Dendritic cell treated with granulocyte-macrophage colony-stimulating factor and Interleukin-4, amounts not matched to agents 40 ng/mL and 50 ng/mL, for 4 days (primary cell): ENCODE measurements at regions not wholly inside any gene's neighbourhood (a gene's known extent, or its start where the extent isn't known, plus 50 kb on each side); places are given as distances from the start of the nearest gene placed in this dataset.
"Not testable (repeated sequence)": the region's sequence is repeated elsewhere in the genome, so short reads cannot be mapped to it uniquely, and the experiment has no call there.

Source experiments
- H3K27ac Mint-ChIP-seq: one replicate; pipeline ENCODE4 v1.8.0; 2022; ENCODE audit warnings: mild to moderate bottlenecking, mixed read lengths
- H3K27me3 Mint-ChIP-seq: one replicate; pipeline ENCODE4 v1.8.0; 2022; ENCODE audit warnings: mild to moderate bottlenecking, mixed read lengths
- H3K36me3 Mint-ChIP-seq: one replicate; pipeline ENCODE4 v1.8.0; 2022; ENCODE audit warnings: low read depth, mixed read lengths
- H3K4me1 Mint-ChIP-seq: one replicate; pipeline ENCODE4 v1.8.0; 2022; ENCODE audit warnings: low read depth, mixed read lengths
- H3K4me3 Mint-ChIP-seq: one replicate; pipeline ENCODE4 v1.8.0; 2022; ENCODE audit warnings: mild to moderate bottlenecking, moderate library complexity, mixed read lengths
- H3K9me3 Mint-ChIP-seq: one replicate; pipeline ENCODE4 v1.8.0; 2022; ENCODE audit warnings: mixed read lengths
- intact Hi-C: fragments of 100-400 bp; cut with micrococcal nuclease; formaldehyde crosslinking; loops from one replicate; pipeline ENCODE4 v1.15.0; 2022

DNA sequence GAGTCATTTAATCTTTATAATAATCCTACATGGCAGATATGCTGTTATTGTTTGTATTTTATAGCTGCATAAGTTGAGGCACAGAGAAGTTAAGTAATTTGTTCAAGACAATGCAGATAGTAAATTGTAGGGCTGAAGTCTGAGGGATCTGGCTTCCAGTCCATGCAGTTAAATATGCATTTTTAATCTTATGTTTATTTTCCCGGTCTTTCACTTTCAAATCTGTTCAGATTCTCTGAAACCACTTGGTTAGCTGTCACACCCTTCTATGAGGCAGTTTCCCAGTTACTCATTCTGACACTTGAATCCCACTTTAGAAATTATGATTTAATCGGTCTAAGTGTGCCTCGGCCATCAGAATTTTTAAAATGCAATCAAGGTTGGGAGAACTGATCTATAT lies 315.0 kb downstream of the NSUN3 start:
- H3K9me3 Mint-ChIP-seq, H3K4me1 Mint-ChIP-seq, H3K36me3 Mint-ChIP-seq, H3K27ac Mint-ChIP-seq, H3K4me3 Mint-ChIP-seq, intact Hi-C loops, H3K27me3 Mint-ChIP-seq: not testable (repeated sequence)

DNA sequence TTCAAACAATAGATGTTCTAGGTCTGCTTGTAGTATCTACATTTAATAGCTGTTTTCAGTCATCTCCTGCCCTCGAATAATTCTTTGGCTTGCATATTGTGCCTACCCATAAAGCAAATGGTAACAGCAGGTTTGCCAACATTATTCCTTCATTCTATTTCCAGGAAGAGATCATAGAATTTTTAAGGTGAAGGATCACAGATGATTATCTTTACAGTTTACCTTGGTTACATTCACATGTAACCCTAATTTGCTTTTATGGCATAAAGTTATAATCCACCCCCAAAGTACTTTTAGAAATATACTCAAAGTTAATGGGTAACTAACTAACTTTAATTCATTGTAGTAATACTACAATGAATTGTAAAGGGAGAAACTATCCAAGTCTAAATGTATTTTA lies 315.5 kb downstream of the NSUN3 start:
- H3K27ac Mint-ChIP-seq: no peak overlapping the region
- H3K36me3 Mint-ChIP-seq: no peaks in the 10 kb centered on the region
- peaks cover 2% of the 10 kb centered on the region for H3K27me3 Mint-ChIP-seq
- no peaks in the 10 kb centered on the region for H3K4me1 Mint-ChIP-seq
- peaks cover 13% of the 10 kb centered on the region for H3K9me3 Mint-ChIP-seq
- H3K4me3 Mint-ChIP-seq: no peak overlapping the region
- intact Hi-C loops: no loop called here

DNA sequence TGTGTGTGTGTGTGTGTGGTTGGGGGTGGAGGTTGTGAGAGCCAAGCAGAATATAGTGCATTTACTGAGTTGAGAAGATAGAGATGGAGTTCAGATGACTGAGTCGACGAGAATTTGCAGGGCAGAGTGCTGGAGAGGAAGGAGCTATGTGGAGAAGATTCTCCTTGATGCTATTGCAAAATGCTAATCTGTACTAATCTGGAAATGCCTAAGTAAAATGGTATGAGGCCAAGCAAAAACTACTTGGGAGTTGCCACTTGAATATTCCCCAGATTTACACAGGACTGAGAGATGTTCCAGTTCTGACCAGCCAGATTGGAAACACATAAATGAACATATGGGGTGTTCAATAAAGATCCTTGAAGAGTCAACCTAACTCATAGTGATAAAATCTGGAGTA lies 316.4 kb downstream of the NSUN3 start:
- H3K27me3 Mint-ChIP-seq: peaks cover 2% of the 10 kb centered on the region

GRCh38 chr3:94394885-94395284 lies 332.0 kb downstream of the NSUN3 start:
- Mint-ChIP-seq H3K27me3 (no peaks in the 10 kb centered on the region), H3K9me3 (no peaks in the 10 kb centered on the region), H3K4me1 (no peaks in the 10 kb centered on the region)

More for the DNA sequence above, 316.4 kb downstream of the NSUN3 start:
- peaks cover 19% of the 10 kb centered on the region for H3K9me3 Mint-ChIP-seq
- H3K36me3 Mint-ChIP-seq: no peaks in the 10 kb centered on the region
- H3K27ac Mint-ChIP-seq: no peak overlapping the region
- no peaks in the 10 kb centered on the region for H3K4me1 Mint-ChIP-seq
- intact Hi-C loops: no loop called here
- no peak overlapping the region for H3K4me3 Mint-ChIP-seq

GRCh38 chr3:94395851-94396250 lies 333.0 kb downstream of the NSUN3 start:
- Mint-ChIP-seq H3K9me3 (no peaks in the 10 kb centered on the region), H3K4me1 (no peaks in the 10 kb centered on the region), H3K4me3 (no peak overlapping the region), H3K27me3 (no peaks in the 10 kb centered on the region), H3K27ac (no peak overlapping the region), H3K36me3 (no peaks in the 10 kb centered on the region)
- intact Hi-C loops: no loop called here

More at GRCh38 chr3:94394885-94395284, 332.0 kb downstream of the NSUN3 start:
- Mint-ChIP-seq H3K27ac (no peak overlapping the region), H3K4me3 (no peak overlapping the region), H3K36me3 (no peaks in the 10 kb centered on the region)
- intact Hi-C loops: no loop called here

- Mint-ChIP-seq H3K27me3 (no peaks in the 10 kb centered on the region), H3K4me1 (no peaks in the 10 kb centered on the region), H3K9me3 (no peaks in the 10 kb centered on the region), H3K4me3 (no peak overlapping the region), H3K36me3 (no peaks in the 10 kb centered on the region), H3K27ac (no peak overlapping the region)
- intact Hi-C loops: no loop called here
Observed at GRCh38 chr3:94398036-94398435, 335.2 kb downstream of the NSUN3 start.

DNA sequence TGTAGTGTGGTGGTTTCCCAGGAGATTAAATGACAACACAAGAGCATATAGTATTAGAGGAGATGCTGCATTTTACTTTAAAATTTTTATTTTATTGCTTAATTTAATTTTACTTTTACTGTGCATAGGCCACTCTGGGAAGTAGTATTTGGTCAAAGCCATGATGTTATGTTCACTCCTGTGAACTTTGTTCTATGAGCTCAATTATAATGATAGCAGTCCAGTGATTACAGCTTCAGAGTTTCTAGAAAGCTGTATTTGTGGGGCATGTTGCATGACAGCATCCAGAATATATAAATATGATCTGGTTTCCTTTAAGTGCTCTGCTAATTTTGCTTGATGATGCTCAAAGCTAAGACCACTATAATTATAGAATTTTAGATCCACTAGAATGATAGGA lies 338.6 kb downstream of the NSUN3 start:
- Mint-ChIP-seq H3K4me1 (no peaks in the 10 kb centered on the region), H3K4me3 (no peak overlapping the region), H3K9me3 (peaks cover 6% of the 10 kb centered on the region), H3K27ac (no peak overlapping the region), H3K27me3 (no peaks in the 10 kb centered on the region), H3K36me3 (no peaks in the 10 kb centered on the region)
- intact Hi-C loops: no loop called here

DNA sequence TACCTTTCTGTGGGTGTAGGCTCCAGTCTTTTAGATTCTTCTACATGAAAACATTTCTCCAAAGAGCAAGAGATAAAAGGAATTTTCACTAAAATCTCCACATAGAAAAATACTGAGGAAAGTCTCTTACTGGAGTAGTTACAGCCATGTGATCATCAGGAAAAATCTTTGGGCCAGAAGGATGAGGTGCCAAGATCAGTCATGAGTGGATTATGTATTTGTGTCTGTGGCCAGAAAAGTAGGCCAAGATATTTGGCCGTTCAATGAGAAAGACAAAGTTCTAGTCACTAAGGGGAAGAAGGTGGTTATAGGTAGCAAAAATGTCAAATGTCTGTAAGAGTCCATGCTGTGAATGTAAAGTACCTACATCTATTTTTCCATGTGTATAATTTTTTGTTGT lies 339.3 kb downstream of the NSUN3 start:
- Mint-ChIP-seq H3K27ac (no peak overlapping the region), H3K9me3 (peaks cover 9% of the 10 kb centered on the region), H3K4me3 (no peak overlapping the region), H3K27me3 (no peaks in the 10 kb centered on the region), H3K4me1 (no peaks in the 10 kb centered on the region), H3K36me3 (no peaks in the 10 kb centered on the region)
- intact Hi-C loops: no loop called here

DNA sequence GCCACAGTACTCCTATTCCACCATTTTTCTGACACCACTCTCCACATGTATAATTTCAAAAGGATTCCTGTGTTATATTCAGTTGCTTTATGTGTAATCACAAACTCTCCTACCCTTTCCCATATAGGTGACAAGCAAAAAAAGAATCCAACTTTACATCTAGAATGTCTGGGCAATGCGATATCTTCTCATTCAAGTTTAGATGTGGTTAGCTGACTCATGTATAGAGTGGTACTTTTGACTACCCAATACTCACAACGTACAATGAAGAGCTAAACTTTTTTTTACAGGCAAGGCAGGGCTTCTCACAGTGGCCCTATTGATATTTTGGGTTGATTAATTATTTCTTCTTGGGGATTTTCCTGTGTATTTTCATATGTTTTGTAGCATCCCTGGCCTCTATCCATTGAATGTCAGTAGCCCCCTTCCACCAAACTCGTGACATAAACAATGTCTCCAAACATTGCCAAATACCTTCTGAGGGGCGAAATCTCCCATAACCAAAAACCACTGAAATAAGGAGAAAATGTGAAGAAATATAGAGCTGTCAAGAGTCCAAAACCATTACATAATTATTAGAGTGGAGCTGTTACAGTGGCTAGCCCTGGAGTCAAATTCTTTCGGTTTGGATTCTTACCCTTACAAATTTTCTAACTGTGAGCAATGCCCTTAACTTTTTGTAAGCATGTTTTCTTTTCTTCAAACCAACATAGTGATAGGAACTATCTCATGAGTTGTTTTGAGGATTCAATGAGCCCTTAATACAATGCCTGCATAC lies 342.6 kb downstream of the NSUN3 start:
- Mint-ChIP-seq H3K36me3 (no peaks in the 10 kb centered on the region), H3K4me1 (no peaks in the 10 kb centered on the region), H3K9me3 (peaks cover 9% of the 10 kb centered on the region), H3K27me3 (no peaks in the 10 kb centered on the region), H3K4me3 (no peak overlapping the region), H3K27ac (no peak overlapping the region)
- intact Hi-C loops: no loop called here

DNA sequence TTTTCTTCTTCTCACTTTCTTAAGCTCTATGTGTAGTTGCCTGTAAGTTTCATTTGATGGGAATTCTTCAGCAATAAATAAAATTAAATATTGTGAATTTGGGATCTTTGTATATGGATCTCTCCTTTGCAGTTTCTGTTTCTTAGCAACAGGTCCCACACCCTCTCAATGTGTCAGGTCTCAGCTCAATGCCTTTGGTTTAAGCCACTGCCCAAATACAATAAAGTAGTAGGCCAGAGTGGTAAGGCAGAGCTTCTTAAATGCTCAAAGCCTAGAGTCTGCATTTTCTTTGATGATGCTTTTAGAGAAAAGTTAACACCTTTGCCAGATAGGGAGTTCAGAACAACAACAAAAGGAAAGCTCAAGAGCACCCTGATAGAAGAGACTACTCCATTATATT lies 343.7 kb downstream of the NSUN3 start:
- no peaks in the 10 kb centered on the region for H3K4me1 Mint-ChIP-seq
- H3K4me3 Mint-ChIP-seq: no peak overlapping the region
- H3K9me3 Mint-ChIP-seq: peaks cover 9% of the 10 kb centered on the region
- no peaks in the 10 kb centered on the region for H3K36me3 Mint-ChIP-seq
- no peak overlapping the region for H3K27ac Mint-ChIP-seq
- intact Hi-C loops: no loop called here
- H3K27me3 Mint-ChIP-seq: no peaks in the 10 kb centered on the region

DNA sequence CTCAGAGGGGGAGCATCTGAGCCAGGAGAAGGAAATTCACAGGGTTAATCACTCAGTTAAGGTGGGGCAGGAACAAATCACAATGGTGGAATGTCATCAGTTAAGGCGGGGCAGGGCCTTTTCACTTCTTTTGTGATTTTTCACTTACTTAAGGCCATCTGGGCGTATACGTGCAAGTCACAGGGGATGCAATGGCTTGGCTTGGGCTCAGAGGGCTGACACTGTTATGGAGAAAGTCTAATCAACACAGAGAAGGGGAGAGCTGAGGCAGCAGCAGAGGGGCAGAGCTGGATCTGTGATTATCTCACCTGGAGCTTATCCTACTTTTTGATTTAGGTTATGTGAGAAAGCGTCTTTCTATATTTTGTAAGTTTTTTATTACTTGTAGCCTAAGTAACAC lies 350.1 kb downstream of the NSUN3 start:
- H3K27ac Mint-ChIP-seq, intact Hi-C loops, H3K36me3 Mint-ChIP-seq, H3K4me1 Mint-ChIP-seq, H3K27me3 Mint-ChIP-seq, H3K4me3 Mint-ChIP-seq: not testable (repeated sequence)
- H3K9me3 Mint-ChIP-seq: peaks cover 13% of the 10 kb centered on the region

- no peak overlapping the region for H3K4me3 Mint-ChIP-seq
- H3K27ac Mint-ChIP-seq: no peak overlapping the region
- H3K27me3 Mint-ChIP-seq: no peaks in the 10 kb centered on the region
- H3K36me3 Mint-ChIP-seq: no peaks in the 10 kb centered on the region
- intact Hi-C loops: no loop called here
- peaks cover 18% of the 10 kb centered on the region for H3K9me3 Mint-ChIP-seq
- no peaks in the 10 kb centered on the region for H3K4me1 Mint-ChIP-seq
Observed at GRCh38 chr3:94413336-94414108, 350.7 kb downstream of the NSUN3 start.

GRCh38 chr3:94414418-94414817 lies 351.6 kb downstream of the NSUN3 start:
- Mint-ChIP-seq H3K36me3 (no peaks in the 10 kb centered on the region), H3K4me1 (no peaks in the 10 kb centered on the region), H3K27me3 (no peaks in the 10 kb centered on the region), H3K27ac (no peak overlapping the region), H3K4me3 (no peak overlapping the region), H3K9me3 (peaks cover 27% of the 10 kb centered on the region)
- intact Hi-C loops: no loop called here

DNA sequence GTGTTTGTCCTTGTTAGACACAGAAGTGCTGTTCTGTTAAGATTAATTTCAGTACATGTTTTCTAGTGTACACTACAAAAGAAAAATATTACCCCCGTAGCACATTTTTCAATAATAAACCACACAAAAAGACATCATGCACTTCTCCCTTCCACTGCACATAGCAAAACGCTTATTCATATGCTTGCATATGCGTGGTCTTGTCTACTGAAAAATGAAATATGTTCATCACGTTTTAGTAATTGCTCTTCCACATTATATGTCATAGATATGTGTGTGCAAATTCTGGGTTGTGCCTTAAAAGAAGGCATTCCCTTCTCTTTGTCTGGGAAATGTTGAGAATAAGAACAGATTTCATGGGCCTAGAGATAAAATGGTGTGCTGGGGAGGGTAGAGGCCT lies 353.9 kb downstream of the NSUN3 start:
- H3K27me3 Mint-ChIP-seq: no peaks in the 10 kb centered on the region

More for the DNA sequence above, 353.9 kb downstream of the NSUN3 start:
- Mint-ChIP-seq H3K4me3 (no peak overlapping the region), H3K36me3 (no peaks in the 10 kb centered on the region), H3K27ac (no peak overlapping the region), H3K9me3 (peaks cover 47% of the 10 kb centered on the region), H3K4me1 (no peaks in the 10 kb centered on the region)
- intact Hi-C loops: no loop called here
